ENCODE measurements at regions not wholly inside any gene's neighbourhood (a gene's known extent, or its start where the extent isn't known, plus 50 kb on each side); places are given as distances from the start of the nearest gene placed in this dataset.
"Not testable (repeated sequence)": the region's sequence is repeated elsewhere in the genome, so short reads cannot be mapped to it uniquely, and the experiment has no call there.

GRCh38 chr15:23983500-23984259 lies 296.6 kb upstream of the NDN start:
- no peak for DNase-seq

- no peak for DNase-seq
Observed at GRCh38 chr15:23994273-23994672, 307.2 kb upstream of the NDN start.

- DNase-seq: no peak
Observed at GRCh38 chr15:23998056-23998455, 311.0 kb upstream of the NDN start.

- no peak for DNase-seq
Observed at GRCh38 chr15:24008476-24008875, 321.4 kb upstream of the NDN start.

- no peak for DNase-seq
Observed at GRCh38 chr15:24017470-24017869, 330.4 kb upstream of the NDN start.

GRCh38 chr15:24039683-24040082 lies 352.6 kb upstream of the NDN start:
- DNase-seq: no peak

GRCh38 chr15:24054547-24055245 lies 367.6 kb upstream of the NDN start:
- DNase-seq: no peak

GRCh38 chr15:24067733-24068501 lies 380.8 kb upstream of the NDN start:
- DNase-seq: no peak

GRCh38 chr15:24075420-24076089 lies 388.4 kb upstream of the NDN start:
- no peak for DNase-seq

GRCh38 chr15:24076090-24076784 lies 389.1 kb upstream of the NDN start:
- no peak for DNase-seq

- DNase-seq: no peak
Observed at GRCh38 chr15:24078310-24079029, 391.4 kb upstream of the NDN start.

- DNase-seq: not testable (repeated sequence)
Observed at GRCh38 chr15:24088941-24089340, 401.8 kb upstream of the NDN start.

GRCh38 chr15:24101503-24101902 lies 414.4 kb upstream of the NDN start:
- DNase-seq: not testable (repeated sequence)

GRCh38 chr15:24107524-24107923 lies 420.4 kb upstream of the NDN start:
- not testable (repeated sequence) for DNase-seq

GRCh38 chr15:24107948-24108347 lies 420.8 kb upstream of the NDN start:
- not testable (repeated sequence) for DNase-seq

- not testable (repeated sequence) for DNase-seq
Observed at GRCh38 chr15:24108349-24108748, 421.2 kb upstream of the NDN start.

- DNase-seq: not testable (repeated sequence)
Observed at GRCh38 chr15:24139622-24140021, 452.5 kb upstream of the NDN start.

GRCh38 chr15:24145070-24145469 lies 458.0 kb upstream of the NDN start:
- not testable (repeated sequence) for DNase-seq

GRCh38 chr15:24146251-24146650 lies 459.1 kb upstream of the NDN start:
- DNase-seq: no peak

- DNase-seq: no peak
Observed at GRCh38 chr15:24150542-24150941, 463.4 kb upstream of the NDN start.

GRCh38 chr15:24158306-24158705 lies 471.2 kb upstream of the NDN start:
- not testable (repeated sequence) for DNase-seq

GRCh38 chr15:24165512-24165911 lies 478.4 kb upstream of the NDN start:
- DNase-seq: not testable (repeated sequence)
